Left lung (tissue), 4 donors: ENCODE measurements at regions not wholly inside any gene's neighbourhood (a gene's known extent, or its start where the extent isn't known, plus 50 kb on each side); places are given as distances from the start of the nearest gene placed in this dataset.
A peak's percentile ranks its signal among the peaks of the same experiment; 100 is the strongest.

Source experiments
- ATAC-seq: fragments of 200-7000 bp; cut with Tn5 transposase; one replicate; pipeline ENCODE4 v1.9.1; 2020; ENCODE audit warnings: moderate library complexity
- DNase-seq, 4 donors: peaks; one replicate each; pipeline ENCODE4 v3.0.0-alpha.2; 2013 to 2020
- H3K27ac ChIP-seq, 2 donors: fragments of 200-600 bp; sonication (generic) in 1 of 2; one replicate each; pipeline versions ENCODE4 v1.5.0 to v1.8.0; 2020 to 2021
- H3K27me3 ChIP-seq, 2 donors: fragments of 200-600 bp; sonication (generic) in 1 of 2; one replicate each; pipeline versions ENCODE4 v1.5.0 to v1.8.0; 2020 to 2021
- H3K36me3 ChIP-seq, 2 donors: fragments of 200-600 bp; sonication (generic) in 1 of 2; one replicate each; pipeline versions ENCODE4 v1.5.0 to v1.8.0; 2020 to 2021
- H3K4me1 ChIP-seq, 2 donors: fragments of 200-600 bp; one replicate each; pipeline ENCODE4 v1.8.0; 2021
- H3K4me3 ChIP-seq, 2 donors: fragments of 200-600 bp; sonication (generic) in 1 of 2; one replicate each; pipeline versions ENCODE4 v1.5.0 to v1.8.0; 2020 to 2021; ENCODE audit warnings: mild to moderate bottlenecking in 1 of 2
- H3K9me3 ChIP-seq, 2 donors: fragments of 200-600 bp; sonication (generic) in 1 of 2; one replicate each; pipeline versions ENCODE4 v1.5.0 to v1.8.0; 2020 to 2021
- intact Hi-C, 2 donors: fragments of 100-400 bp; cut with DNase I; formaldehyde crosslinking; loops; one replicate each; pipeline versions ENCODE4 v1.11.2 to v1.14.2; 2022
- TF ChIP-seq, protein P1 (sequence below), 2 donors: fragments of 200-600 bp; sonication (generic) in 1 of 2; IDR thresholded peaks; one replicate each; pipeline versions ENCODE4 v1.5.0 to v1.8.0; 2021; ENCODE audit warnings: antibody characterized with exemption in 2 of 2
- donor health status: DM: no; HTN: yes; CAD: no.
- donor health status: DM: no; HTN: no; CAD: no.

DNA sequence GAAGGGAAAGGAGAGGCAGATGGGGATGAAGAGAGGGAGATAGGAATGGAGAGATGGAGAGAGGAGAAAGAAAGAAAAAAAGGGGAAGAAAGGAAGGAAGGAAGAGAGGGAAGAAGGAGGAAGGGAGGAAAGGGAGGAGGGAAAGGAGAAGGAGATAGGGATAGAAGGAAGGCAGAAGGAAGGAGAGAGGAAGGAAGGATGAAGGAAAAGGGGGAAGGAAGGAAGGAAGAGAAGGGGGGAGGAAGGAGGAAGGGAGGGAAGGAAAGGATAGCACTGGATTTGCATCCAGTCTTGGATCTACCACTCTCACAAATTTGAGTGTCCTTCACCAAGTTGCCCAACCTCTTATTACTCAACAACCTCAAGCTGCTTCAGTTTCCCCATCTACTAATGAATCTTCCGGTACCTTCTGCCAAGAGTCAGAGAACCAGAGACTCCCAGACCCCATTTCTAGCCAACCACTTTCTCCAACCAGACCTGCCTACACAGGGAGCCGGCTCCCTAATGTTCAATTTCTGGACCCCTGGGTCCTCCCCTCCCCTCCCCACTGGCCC is 79.7 kb upstream of the FOXP4 start:
- Histone ChIP-seq H3K4me3 (no peak overlapping the region), H3K4me1 (peaks cover 0 to 11% of the 10 kb centered on the region in 2 donors), H3K27ac (no peak overlapping the region), H3K36me3 (no peaks in the 10 kb centered on the region), H3K9me3 (no peaks in the 10 kb centered on the region), H3K27me3 (peaks cover 0 to 45% of the 10 kb centered on the region in 2 donors)
- peak; percentile 10 for ATAC-seq
- TF ChIP-seq, protein P1, sequence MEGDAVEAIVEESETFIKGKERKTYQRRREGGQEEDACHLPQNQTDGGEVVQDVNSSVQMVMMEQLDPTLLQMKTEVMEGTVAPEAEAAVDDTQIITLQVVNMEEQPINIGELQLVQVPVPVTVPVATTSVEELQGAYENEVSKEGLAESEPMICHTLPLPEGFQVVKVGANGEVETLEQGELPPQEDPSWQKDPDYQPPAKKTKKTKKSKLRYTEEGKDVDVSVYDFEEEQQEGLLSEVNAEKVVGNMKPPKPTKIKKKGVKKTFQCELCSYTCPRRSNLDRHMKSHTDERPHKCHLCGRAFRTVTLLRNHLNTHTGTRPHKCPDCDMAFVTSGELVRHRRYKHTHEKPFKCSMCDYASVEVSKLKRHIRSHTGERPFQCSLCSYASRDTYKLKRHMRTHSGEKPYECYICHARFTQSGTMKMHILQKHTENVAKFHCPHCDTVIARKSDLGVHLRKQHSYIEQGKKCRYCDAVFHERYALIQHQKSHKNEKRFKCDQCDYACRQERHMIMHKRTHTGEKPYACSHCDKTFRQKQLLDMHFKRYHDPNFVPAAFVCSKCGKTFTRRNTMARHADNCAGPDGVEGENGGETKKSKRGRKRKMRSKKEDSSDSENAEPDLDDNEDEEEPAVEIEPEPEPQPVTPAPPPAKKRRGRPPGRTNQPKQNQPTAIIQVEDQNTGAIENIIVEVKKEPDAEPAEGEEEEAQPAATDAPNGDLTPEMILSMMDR (IDR thresholded peaks at IDR 0.05): no peak
- no peak for DNase-seq
- intact Hi-C loops: no loop called here

DNA sequence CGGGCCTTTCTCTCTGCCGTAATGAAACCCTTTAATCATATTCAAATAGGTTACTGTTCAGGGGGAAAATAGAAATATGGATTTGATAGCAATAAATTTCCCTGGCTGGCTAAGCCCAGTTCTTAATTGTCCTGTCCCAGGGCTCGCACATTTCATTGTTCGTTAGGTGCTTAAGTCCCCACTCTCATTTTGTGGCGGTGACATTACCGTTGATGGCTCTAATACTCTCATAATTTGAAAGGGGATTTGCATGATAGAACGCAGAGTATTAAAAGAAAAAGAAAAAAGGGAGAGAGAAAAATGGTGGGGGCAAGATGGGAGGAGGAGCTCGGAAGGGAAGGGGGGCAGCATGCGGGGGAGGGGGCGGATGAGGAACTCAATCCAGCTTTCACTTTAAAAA is 79.1 kb upstream of the FOXP4 start:
- no peak overlapping the region for H3K4me3 ChIP-seq
- peaks cover 0 to 11% of the 10 kb centered on the region in 2 donors for H3K4me1 ChIP-seq
- H3K36me3 ChIP-seq: no peaks in the 10 kb centered on the region
- intact Hi-C loops: no loop called here
- DNase-seq: no peak
- TF ChIP-seq, protein P1 (IDR thresholded peaks at IDR 0.05): no peak
- ATAC-seq: no peak
- H3K27ac ChIP-seq: no peak overlapping the region
- peaks cover 0 to 51% of the 10 kb centered on the region in 2 donors for H3K27me3 ChIP-seq
- no peaks in the 10 kb centered on the region for H3K9me3 ChIP-seq

DNA sequence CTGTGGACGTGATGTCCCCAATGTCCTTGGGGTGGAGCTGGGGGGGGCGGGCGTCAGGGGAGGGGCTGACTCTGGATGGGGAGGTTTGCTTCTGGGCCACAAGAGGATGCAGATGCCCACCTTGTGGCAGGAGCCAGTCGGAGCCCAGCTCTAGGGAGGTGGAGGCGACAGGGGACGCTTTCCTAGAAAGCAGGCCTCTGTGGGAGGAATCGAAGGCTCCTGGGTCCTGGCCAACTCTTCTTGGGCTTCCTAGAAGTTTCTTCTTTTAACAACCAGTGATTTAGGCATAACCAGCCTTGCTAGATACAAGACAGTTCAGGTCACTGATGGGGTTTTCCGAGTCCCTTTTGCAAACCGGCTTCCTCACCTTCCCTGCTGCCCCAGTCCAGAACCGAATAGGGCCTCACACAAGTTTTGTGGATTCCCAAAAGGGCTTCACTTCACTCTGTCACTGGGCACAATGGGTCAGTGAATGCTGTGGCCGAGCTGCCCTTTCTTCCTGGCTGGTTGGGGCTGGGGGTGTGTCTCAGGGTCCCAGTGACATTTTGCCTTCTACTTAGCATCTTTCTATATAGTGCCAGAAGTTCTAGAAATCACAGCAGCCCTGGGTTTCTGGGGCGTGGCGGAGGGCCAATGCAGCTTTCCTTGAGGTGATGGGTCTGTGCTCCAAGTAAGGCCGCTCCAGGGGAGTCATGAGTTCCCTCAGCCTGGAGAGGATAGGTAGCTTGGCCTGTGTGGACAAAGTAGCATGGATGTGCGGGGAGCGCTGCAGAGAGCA is 78.4 kb upstream of the FOXP4 start:
- no peaks in the 10 kb centered on the region for H3K9me3 ChIP-seq
- peaks cover 0 to 11% of the 10 kb centered on the region in 2 donors for H3K4me1 ChIP-seq
- H3K4me3 ChIP-seq: no peak overlapping the region
- H3K27me3 ChIP-seq: peaks cover 0 to 58% of the 10 kb centered on the region in 2 donors
- intact Hi-C loops: no loop called here
- H3K27ac ChIP-seq: no peak overlapping the region
- TF ChIP-seq, protein P1 (IDR thresholded peaks at IDR 0.05): no peak
- ATAC-seq (no peak), DNase-seq (no peak)
- no peaks in the 10 kb centered on the region for H3K36me3 ChIP-seq

DNA sequence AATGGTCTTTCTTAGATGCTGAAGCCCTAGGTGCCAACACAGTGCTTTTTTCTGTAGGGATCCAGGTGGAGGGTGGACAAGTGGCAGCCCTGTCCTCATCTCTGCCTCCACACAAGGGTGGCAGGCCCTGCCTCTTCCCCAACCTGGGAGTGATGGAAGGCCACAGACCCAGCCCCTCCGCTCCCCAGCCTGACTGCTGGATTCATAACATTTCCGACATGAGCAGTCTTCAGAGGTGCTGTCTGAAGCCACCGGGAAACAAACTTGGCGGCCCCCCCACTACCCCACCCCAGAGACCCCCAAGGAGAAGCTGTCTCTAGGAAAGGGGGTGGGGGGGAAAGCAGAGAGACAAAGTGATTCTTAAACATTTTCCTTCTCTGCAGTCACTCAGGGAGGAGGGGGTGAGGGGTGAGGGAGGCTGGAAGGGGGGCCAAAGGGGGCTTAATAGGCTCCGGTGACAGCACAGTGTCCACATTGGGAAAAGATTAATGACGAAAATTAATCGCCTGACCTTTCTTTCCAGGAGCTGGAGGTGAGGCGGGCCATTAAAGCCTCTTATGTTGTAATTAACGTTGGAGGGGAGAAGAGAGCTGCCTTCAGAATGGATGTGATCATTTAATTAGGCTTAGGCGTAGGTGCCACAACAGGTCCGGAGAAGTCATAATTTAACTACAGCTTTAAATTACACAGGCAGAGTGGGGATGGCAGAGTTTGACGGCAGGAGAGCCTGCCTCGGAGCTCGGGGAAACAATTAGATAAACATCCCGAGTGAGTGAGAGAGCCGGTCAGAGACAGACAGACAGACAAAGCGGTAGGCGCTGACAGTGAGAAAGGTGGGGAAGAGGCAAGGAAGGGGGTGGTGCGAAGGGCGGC is 76.8 kb upstream of the FOXP4 start:
- no peak for ATAC-seq
- intact Hi-C loops: no loop called here
- TF ChIP-seq, protein P1 (IDR thresholded peaks at IDR 0.05): no peak

DNA sequence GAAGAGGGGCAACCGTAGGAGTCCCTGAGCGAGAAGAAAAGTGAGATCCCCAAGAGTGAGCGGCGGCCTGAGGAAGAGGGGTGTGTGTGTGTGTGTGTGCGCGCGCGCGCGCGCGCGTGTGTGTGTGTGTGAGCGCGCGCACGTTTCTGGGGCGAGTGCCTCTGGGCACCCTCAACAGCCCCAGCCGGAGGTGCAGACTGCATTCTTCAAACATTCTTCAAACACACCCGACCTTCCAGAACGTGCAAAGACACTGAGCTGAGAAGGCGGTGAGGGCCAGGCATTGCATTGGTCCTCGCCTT is 76.2 kb upstream of the FOXP4 start:
- TF ChIP-seq, protein P1 (IDR thresholded peaks at IDR 0.05): no peak
- H3K4me3 ChIP-seq: peak overlapping the region in 1 of 2 donors; percentile 21
- no peaks in the 10 kb centered on the region for H3K36me3 ChIP-seq
- H3K4me1 ChIP-seq: peaks cover 0 to 11% of the 10 kb centered on the region in 2 donors
- DNase-seq (peak in 2 of 4 donors; percentile 53 to 69), ATAC-seq (peak; percentile 82)
- H3K9me3 ChIP-seq: no peaks in the 10 kb centered on the region
- peaks cover 0 to 54% of the 10 kb centered on the region in 2 donors for H3K27me3 ChIP-seq
- H3K27ac ChIP-seq: no peak overlapping the region
- intact Hi-C loops: no loop called here

More for the DNA sequence above, 76.8 kb upstream of the FOXP4 start:
- peaks cover 0 to 54% of the 10 kb centered on the region in 2 donors for H3K27me3 ChIP-seq
- H3K9me3 ChIP-seq: no peaks in the 10 kb centered on the region
- peaks cover 0 to 11% of the 10 kb centered on the region in 2 donors for H3K4me1 ChIP-seq
- no peaks in the 10 kb centered on the region for H3K36me3 ChIP-seq
- no peak overlapping the region for H3K4me3 ChIP-seq
- DNase-seq: no peak
- no peak overlapping the region for H3K27ac ChIP-seq
